22Rv1 (cell line): ENCODE measurements at regions not wholly inside any gene's neighbourhood (a gene's known extent, or its start where the extent isn't known, plus 50 kb on each side); places are given as distances from the start of the nearest gene placed in this dataset.

Experiments
- CTCF ChIP-seq: fragments of 450-650 bp; IDR thresholded peaks from 2 replicates; pipeline ENCODE4 v1.5.1; 2017; ENCODE audit warnings: mild to moderate bottlenecking
- ZFX ChIP-seq: fragments of 450-650 bp; IDR thresholded peaks from 2 replicates; pipeline ENCODE4 v1.6.1; 2017; ENCODE audit warnings: antibody characterized with exemption, borderline replicate concordance

DNA sequence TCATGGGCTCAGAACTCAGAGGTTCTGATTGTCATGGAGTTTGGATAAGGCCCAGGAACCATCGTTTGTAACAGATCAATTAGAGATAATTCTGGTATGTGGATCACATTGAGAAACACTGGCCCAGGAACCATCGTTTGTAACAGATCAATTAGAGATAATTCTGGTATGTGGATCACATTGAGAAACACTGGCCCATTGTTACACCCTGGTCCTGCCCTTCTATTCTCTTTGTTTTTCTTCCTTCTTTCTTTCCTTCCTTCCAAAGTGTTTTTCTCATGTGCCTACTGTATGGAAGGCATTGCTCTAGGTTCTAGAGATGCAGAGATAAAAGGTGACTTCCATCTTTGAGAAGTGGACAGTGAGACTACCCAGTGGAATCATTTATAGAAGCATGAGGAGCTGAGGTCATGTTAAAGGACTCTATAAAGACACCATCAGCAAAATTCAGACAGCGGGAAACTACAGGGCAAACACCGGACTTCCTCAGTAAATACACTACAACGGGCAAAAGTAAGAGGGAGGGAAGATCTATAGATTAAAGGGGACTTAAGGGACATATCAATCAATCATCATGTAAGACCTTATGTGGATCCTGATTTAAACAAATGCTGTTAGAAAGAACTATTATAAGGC is 153.8 kb downstream of the UNC5CL start:
- no peak for TF ChIP-seq CTCF
- TF ChIP-seq ZFX, result no peak
